Effector memory CD4-positive, alpha-beta T cell (primary cell): ENCODE measurements at regions not wholly inside any gene's neighbourhood (a gene's known extent, or its start where the extent isn't known, plus 50 kb on each side); places are given as distances from the start of the nearest gene placed in this dataset.

Experiments
- DNase-seq, 3 donors: peaks; one replicate each; pipeline ENCODE4 v3.0.0-alpha.2; 2020
- H3K27ac ChIP-seq: 2 replicates; pipeline ENCODE4 v1.7.0; 2013; ENCODE audit warnings: mild to moderate bottlenecking, low read length, moderate library complexity; ENCODE audit not compliant: insufficient read depth, poor library complexity, severe bottlenecking
- H3K27me3 ChIP-seq: replicated peaks from 2 replicates; pipeline ENCODE4 v1.7.0; 2013; ENCODE audit warnings: mild to moderate bottlenecking, low read length; ENCODE audit not compliant: insufficient read depth, control insufficient read depth, poor library complexity, severe bottlenecking
- H3K36me3 ChIP-seq: 2 replicates; pipeline ENCODE4 v1.7.0; 2013; ENCODE audit warnings: mild to moderate bottlenecking, low read length, moderate library complexity; ENCODE audit not compliant: control insufficient read depth, insufficient read depth
- H3K4me1 ChIP-seq: 2 replicates; pipeline ENCODE4 v1.7.0; 2013; ENCODE audit warnings: low read length, mild to moderate bottlenecking; ENCODE audit not compliant: control insufficient read depth, insufficient read depth, poor library complexity, severe bottlenecking
- H3K4me3 ChIP-seq: 2 replicates; pipeline ENCODE4 v1.7.0; 2013; ENCODE audit warnings: low read length, low read depth, mild to moderate bottlenecking; ENCODE audit not compliant: insufficient read depth, poor library complexity, severe bottlenecking
- H3K9me3 ChIP-seq: 2 replicates; pipeline ENCODE4 v1.7.0; 2013; ENCODE audit warnings: mild to moderate bottlenecking, low read length, moderate library complexity; ENCODE audit not compliant: control insufficient read depth

- Histone ChIP-seq H3K9me3 (no peaks in the 10 kb centered on the region), H3K27ac (no peak overlapping the region), H3K27me3 (no peaks in the 10 kb centered on the region), H3K36me3 (no peaks in the 10 kb centered on the region), H3K4me1 (no peaks in the 10 kb centered on the region), H3K4me3 (no peak overlapping the region)
- DNase-seq: no peak
These were observed 245.3 kb downstream of the FAM76B start for GRCh38 chr11:95544095-95544856.

- no peak overlapping the region for H3K27ac ChIP-seq
These were observed 246.6 kb downstream of the FAM76B start for GRCh38 chr11:95542868-95543551.

GRCh38 chr11:95541715-95542114, 247.9 kb downstream of the FAM76B start:
- DNase-seq: no peak
- H3K4me3 ChIP-seq: no peak overlapping the region
- no peak overlapping the region for H3K27ac ChIP-seq
- H3K4me1 ChIP-seq: no peaks in the 10 kb centered on the region
- H3K27me3 ChIP-seq: no peaks in the 10 kb centered on the region
- no peaks in the 10 kb centered on the region for H3K9me3 ChIP-seq
- no peaks in the 10 kb centered on the region for H3K36me3 ChIP-seq

More at GRCh38 chr11:95542868-95543551, 246.6 kb downstream of the FAM76B start:
- no peak for DNase-seq
- Histone ChIP-seq H3K4me1 (no peaks in the 10 kb centered on the region), H3K4me3 (no peak overlapping the region), H3K36me3 (no peaks in the 10 kb centered on the region), H3K9me3 (no peaks in the 10 kb centered on the region), H3K27me3 (no peaks in the 10 kb centered on the region)

GRCh38 chr11:95536047-95536690, 253.4 kb downstream of the FAM76B start:
- Histone ChIP-seq H3K9me3 (no peaks in the 10 kb centered on the region), H3K4me3 (no peak overlapping the region), H3K27ac (no peak overlapping the region), H3K4me1 (no peaks in the 10 kb centered on the region), H3K27me3 (no peaks in the 10 kb centered on the region), H3K36me3 (no peaks in the 10 kb centered on the region)
- no peak for DNase-seq

GRCh38 chr11:95534809-95535208, 254.8 kb downstream of the FAM76B start:
- no peaks in the 10 kb centered on the region for H3K4me1 ChIP-seq
- H3K9me3 ChIP-seq: no peaks in the 10 kb centered on the region
- H3K27me3 ChIP-seq: no peaks in the 10 kb centered on the region
- no peak for DNase-seq
- no peaks in the 10 kb centered on the region for H3K36me3 ChIP-seq
- no peak overlapping the region for H3K4me3 ChIP-seq
- no peak overlapping the region for H3K27ac ChIP-seq

- no peaks in the 10 kb centered on the region for H3K36me3 ChIP-seq
- H3K27ac ChIP-seq: no peak overlapping the region
- H3K4me1 ChIP-seq: no peaks in the 10 kb centered on the region
- DNase-seq: no peak
- no peak overlapping the region for H3K4me3 ChIP-seq
- no peaks in the 10 kb centered on the region for H3K27me3 ChIP-seq
- H3K9me3 ChIP-seq: no peaks in the 10 kb centered on the region
These were observed 255.4 kb downstream of the FAM76B start for GRCh38 chr11:95534226-95534625.

GRCh38 chr11:95531116-95531515, 258.5 kb downstream of the FAM76B start:
- no peak for DNase-seq
- Histone ChIP-seq H3K36me3 (no peaks in the 10 kb centered on the region), H3K4me1 (no peaks in the 10 kb centered on the region)

GRCh38 chr11:95524314-95525036, 265.1 kb downstream of the FAM76B start:
- DNase-seq: no peak
- no peaks in the 10 kb centered on the region for H3K4me1 ChIP-seq
- no peaks in the 10 kb centered on the region for H3K27me3 ChIP-seq
- H3K36me3 ChIP-seq: no peaks in the 10 kb centered on the region
- no peaks in the 10 kb centered on the region for H3K9me3 ChIP-seq
- no peak overlapping the region for H3K27ac ChIP-seq
- no peak overlapping the region for H3K4me3 ChIP-seq

More at GRCh38 chr11:95531116-95531515, 258.5 kb downstream of the FAM76B start:
- no peak overlapping the region for H3K4me3 ChIP-seq
- no peaks in the 10 kb centered on the region for H3K27me3 ChIP-seq
- no peaks in the 10 kb centered on the region for H3K9me3 ChIP-seq
- no peak overlapping the region for H3K27ac ChIP-seq

- Histone ChIP-seq H3K27ac (no peak overlapping the region), H3K4me1 (no peaks in the 10 kb centered on the region), H3K36me3 (no peaks in the 10 kb centered on the region), H3K27me3 (no peaks in the 10 kb centered on the region), H3K4me3 (no peak overlapping the region), H3K9me3 (no peaks in the 10 kb centered on the region)
- DNase-seq: no peak
These were observed 266.7 kb downstream of the FAM76B start for GRCh38 chr11:95522874-95523273.
